NCI-H2227 (cell line): ENCODE measurements at regions not wholly inside any gene's neighbourhood (a gene's known extent, or its start where the extent isn't known, plus 50 kb on each side); places are given as distances from the start of the nearest gene placed in this dataset.
"Not testable (repeated sequence)": the region's sequence is repeated elsewhere in the genome, so short reads cannot be mapped to it uniquely, and the experiment has no call there.

Source experiments
- DNase-seq: peaks from one replicate; lab custom pipeline; 2025; ENCODE audit not compliant: unreplicated experiment; lab: John Stamatoyannopoulos, UW

DNA sequence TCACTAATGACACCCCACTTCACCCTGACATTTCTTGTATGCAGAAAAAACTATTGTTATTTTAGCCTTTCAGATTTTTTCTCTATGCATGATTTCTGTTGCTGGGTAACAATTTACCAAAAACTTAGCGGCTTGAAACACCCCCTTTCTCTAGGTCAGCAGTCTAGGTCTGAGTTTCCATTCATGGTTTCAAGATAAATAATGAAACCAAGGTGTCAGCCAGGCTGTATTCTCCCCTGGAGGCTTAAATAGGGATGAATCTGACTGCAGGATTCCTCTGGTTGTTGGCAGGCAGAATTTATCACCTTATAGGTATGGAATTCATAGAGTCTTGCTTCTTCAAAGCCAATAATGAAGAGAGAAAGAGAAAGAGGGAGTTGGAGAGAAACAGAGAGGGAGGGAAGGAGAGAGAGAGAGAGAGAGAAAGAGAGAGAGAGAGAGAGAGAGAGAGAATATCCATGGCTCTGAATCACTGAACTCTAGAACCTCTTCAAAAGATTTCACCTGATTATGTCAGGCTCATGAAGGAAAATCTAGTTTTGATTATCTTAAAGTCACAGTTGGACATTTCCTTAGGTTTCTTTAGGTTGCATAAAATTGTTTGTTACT, 1224.6 kb upstream of the LRRTM3 start:
- DNase-seq = no peak

DNA sequence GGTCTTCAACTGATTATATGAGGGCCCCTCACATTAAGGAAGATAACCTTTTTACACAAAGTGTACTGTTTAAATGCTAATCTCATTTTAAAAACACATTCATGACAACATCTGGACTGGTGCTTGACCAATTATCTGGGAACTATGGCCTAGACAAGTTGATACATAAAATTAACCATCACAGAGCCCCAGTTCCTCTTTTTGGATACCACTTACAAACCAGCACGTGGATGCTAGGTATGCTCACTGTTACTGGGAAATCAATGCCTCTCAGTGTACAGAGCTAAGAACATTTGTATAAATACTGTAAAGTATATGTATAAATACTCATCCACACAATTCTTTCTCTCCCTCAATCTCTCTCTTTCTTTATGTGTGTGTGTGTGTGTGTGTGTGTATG, 1217.8 kb upstream of the LRRTM3 start:
- no peak for DNase-seq

DNA sequence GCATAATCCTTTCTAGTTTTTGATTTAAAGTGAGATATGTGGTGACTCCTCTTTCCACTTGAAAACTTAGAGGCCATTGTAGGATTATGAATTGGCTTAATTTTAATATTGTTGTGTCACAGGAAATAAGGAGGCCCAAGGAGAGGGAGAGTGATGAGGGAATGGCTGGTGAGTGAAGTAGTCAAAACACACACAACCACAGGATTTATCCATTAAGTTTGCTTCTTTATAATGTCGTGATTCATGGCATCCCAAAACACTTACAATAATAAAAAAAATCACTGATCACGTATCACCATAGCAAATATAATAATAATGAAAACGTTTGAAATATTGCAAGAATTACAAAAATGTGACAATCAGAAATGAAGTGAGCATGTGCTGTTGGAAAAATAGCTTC, 1215.5 kb upstream of the LRRTM3 start:
- DNase-seq = no peak

DNA sequence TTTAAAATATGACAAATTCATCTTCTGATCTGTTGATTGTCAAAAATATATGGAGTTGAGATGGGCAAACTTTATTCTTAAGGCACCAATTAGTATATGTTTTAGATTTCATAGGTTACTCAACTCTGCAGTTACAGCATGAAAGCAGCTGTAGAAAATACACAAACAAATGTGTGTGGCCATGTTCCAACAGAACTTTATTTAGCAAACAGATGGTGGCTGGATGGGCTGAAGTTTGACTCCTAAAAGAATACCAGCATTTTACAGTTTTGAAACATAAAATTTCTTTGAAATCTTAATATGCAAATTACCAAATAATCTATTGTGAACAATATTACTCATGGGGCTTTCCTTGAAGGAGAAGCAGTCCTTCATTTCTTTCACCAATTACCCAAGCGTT, 1206.0 kb upstream of the LRRTM3 start:
- DNase-seq = no peak

DNA sequence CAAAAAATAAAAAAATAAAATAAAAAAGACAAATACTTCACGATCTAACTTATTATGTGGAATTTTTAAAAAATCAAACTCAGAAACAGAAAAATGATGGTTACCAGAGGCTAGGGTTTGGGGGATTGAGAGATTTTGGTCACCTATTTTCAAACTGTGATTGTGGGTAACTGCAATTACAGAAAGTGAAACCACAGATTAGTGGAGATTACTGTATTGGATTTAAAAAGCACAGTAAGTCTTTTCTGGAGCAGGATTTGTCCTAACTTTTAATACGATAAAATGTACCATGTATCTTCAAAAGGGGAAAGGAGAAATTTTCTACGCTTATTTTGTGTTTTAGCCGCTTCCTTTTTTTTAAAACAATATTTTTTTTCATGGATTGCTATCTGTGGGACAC, 1204.9 kb upstream of the LRRTM3 start:
- no peak for DNase-seq

DNA sequence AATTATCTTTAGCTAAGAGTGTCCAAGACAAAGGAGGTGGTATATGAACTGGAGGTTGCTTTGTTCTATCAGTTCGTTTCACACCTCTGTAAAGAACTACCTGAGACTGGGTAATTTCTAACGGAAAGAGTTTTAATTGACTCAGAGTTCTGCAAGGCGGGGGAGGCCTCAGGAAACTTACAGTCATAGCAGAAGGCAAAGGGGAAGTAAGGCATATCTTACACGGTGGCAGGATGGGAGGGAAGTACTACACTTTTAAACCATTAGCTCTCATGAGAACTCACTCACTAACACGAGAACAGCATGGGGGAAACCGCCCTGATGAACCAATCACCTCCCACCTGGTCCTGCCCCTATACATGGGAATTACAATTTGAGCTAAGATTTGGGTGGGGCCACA, 1202.3 kb upstream of the LRRTM3 start:
- no peak for DNase-seq

DNA sequence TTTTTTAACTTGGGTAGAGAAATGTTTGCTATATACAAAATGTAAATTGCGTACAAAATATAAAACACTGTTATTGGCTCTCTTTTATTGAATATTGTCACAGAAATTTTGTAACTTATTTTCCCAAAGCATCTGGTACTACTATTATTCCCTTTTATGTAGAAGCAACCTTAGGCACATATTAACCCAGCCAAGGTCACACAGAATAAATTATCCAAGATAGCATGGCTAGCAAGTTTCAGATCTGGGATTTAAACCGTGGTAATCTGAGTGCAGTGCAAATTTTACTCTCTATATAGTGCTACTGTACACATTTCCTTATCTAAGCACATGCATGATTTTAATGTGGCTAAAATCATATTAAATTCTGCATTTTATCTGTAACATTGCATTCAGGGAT, 1190.5 kb upstream of the LRRTM3 start:
- DNase-seq = no peak

DNA sequence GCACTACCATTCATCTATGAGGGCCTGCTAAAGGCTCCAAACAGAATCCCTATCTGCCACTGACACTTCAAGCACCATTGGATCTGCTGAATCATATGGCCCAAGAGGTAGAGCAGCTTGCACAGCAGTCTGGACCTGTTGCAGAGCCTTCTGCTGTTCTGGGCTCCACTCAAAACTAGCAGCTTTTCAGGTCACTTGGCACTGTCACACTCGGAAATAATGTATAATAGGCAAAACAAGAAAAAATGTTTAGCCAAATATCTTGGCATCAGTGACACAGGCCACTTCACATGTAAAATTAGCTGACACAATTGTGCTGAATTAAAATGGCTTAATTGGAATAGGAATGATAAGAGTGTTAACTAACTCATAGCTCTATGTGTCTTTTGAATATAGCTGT, 1182.9 kb upstream of the LRRTM3 start:
- DNase-seq = no peak

DNA sequence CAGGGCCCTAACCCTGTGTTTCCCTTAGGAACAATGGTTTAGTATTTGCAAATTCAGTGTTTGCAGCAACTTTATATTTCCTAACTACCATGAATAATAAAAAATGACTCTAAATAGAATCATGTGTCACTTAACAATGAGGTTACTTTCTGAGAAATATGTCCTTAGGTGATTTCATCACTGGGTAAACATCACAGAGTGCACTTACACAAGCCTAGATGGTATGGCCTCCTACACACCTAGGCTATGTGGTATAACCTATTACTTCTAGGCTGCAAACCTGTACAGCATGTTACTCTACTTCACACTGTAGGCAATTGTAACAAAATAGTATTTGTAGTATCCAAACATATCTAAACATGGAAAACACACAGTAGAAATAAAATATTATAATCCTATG, 1174.6 kb upstream of the LRRTM3 start:
- DNase-seq = no peak

DNA sequence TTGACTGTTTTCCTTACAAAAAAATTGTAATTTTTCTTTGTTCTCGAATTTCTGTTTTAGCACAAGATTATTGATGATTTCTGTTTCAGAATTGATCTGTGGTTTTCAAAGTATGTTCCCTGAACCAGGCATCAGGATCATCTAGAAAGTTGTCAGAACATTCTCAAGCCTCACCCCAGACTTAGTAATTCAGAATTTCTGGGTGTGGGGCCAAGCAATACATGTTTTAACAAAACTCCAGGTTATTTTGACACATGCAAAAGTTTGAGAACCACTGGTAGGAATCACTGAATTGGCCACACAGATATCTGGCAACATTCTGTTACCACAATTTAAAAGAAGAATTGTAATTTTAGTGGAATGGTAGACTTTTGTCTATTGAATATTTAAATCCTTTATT, 1173.9 kb upstream of the LRRTM3 start:
- DNase-seq = no peak

DNA sequence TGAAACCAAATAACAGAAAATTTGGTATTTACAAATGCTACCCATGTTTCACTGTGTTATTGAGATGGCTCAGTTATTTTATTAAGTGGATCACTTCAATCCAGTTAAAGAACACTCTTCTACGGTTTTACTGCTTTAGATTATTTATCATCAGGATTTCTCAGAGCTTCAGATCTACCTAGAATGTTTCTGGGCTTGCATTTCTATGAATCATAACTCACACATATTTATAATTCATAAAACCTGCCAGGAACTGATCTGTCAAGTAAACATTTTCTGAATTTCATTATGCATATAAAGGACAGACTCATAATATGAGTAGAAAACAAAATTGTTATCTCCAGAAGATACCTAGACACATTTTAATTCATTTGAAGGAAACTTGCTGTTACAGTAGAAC, 1172.3 kb upstream of the LRRTM3 start:
- no peak for DNase-seq

DNA sequence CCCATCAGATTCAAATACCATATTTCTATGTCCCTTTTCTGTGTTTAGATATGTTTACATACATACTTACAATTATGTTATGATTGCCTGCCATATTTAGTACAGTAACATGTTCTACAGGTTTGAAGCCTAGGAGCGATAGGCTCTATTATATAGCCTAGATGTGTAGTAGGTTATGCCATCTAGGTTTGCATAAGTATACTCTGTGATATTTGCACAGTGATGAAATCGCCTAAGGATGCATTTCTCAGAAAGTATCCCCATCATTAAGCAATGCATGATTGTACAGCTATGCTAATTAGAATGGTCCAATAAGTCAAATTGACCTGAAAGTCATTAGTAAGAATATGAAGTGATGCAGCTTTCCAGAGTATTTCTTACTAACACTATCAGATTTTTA, 1171.7 kb upstream of the LRRTM3 start:
- DNase-seq = no peak

DNA sequence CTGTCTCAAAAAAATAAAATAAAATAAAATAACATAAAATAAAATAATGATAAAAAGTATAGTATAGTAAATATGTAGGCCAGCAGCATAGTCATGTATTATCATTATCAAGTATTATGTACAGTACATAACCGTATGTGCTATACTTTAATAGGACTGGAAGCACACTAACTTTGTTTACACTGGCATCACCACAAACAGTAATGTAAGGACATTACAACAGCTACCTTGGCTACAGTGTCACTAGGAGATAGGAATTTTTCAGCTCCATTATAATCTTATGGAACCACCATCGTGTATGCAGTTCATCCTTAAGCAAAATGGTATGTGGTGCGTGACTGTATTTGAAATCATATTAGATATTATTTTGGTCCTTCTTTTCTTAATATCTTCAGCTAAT, 1163.5 kb upstream of the LRRTM3 start:
- no peak for DNase-seq

DNA sequence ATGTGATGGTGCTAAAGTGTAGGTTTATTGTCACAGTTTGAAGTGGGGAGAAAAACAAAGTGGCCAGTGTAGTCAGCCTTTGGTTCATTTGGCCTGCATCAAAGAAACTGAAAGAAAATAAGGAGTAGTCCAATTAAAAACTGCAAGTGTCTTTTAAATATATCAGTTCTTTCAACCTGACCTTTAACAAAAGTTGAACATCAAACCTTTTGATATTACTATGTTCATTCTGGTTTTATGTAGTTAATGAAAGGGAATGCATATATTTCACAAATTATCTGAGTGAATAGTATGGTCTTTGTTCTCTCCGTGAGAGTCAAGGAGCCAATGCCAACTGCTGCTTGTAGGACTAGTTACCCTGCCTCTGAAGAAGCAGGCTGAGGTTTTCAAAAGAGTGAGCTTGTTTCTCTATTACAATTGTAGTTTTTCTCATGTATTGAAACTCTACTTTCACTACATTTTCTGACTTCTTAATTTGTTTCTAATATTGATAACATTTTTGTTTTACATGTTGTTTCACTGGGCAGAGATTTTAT, 1160.8 kb upstream of the LRRTM3 start:
- no peak for DNase-seq

DNA sequence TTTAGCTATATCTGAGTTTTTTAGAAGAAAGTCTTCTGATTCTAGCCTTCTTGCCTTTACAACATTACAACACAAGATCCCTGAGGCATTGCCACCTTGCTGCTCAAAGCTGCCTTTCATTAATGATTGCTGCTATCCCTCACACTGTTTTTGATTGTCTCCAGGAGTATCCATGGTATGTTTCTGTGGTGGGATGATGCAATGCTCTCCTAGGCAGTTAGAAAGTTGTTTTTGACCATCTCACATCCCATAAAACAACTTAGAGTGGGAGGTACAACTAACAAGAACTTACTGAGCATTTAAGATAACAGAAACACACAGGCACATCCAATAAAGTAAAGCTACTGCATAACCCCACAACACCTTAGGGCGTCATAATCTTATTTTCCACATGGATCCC, 1156.0 kb upstream of the LRRTM3 start:
- no peak for DNase-seq

DNA sequence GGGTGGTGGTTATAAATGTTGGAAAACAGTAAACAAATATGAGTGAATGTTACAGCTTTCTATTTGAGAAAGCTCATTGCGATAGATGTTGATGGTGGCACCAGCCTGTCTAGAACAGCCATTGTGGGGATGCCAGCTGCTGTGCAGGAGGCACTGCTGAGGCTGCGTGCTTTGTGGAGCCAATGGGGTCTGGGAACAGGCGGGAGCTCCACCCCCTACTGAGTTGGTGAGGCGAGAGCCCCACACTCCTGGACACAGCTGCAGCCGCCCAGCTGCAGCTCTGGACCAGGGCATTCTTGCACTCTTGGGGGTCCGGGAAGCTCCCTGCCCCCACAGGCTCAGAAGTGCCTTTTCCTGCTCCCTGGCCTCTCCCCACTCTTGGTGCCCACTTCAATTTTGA, 1147.1 kb upstream of the LRRTM3 start:
- no peak for DNase-seq

DNA sequence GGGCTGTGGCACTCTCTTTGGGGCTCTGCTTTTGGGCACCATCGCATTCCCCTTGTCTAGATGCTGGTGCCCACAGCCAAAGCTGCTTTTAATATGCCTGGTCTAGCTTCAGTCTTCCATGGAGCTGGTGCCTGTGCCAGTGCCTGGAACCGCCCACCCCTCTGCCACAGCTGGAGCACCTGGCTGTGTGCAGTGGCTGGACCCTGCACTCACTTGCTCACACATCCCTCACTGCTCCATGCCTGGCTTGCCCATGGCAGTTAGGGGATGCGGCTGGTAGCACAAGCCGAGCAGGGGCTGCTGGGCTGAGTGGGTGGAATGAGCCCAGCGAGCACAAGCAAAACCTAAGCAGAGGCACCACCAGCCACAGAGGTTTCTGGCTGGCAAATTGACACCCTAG, 1145.9 kb upstream of the LRRTM3 start:
- DNase-seq = no peak

DNA sequence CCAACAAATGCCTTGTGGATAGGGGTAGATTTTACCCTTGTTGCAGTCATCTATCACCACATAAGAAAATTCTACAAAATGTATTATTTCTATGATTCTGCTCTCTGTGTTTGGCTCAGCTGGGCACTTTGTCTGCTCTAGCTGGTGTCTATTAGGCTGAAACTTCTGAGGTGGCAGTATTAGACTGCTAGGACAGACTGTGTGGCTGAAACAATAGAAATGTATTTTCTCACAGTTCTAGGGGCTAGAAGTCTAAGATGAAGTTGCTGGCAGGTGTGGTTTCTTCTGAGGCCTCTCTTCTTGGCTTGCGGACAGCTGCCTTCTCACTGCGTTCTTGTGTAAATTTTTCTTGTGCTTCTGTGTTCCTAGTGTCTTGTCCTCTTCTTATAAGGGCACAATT, 1139.6 kb upstream of the LRRTM3 start:
- DNase-seq = no peak

DNA sequence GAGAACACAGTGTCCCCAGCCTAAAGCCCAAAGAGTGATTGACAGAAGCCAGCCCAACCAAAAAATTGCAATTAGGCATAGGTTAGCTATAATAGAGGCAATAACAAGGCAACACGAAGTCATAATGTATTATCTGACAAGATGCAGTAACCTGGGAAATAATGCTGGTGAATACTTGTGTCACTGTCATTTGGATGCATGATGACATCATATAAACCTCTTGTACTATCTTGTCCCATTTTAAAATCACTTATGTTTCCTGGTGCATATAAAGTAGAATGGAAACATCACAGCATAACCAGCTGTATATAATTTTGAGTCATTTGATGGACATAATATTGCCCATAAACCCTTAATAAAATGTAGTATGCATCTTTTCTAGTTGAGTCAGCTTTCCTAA, 1138.3 kb upstream of the LRRTM3 start:
- DNase-seq = no peak

DNA sequence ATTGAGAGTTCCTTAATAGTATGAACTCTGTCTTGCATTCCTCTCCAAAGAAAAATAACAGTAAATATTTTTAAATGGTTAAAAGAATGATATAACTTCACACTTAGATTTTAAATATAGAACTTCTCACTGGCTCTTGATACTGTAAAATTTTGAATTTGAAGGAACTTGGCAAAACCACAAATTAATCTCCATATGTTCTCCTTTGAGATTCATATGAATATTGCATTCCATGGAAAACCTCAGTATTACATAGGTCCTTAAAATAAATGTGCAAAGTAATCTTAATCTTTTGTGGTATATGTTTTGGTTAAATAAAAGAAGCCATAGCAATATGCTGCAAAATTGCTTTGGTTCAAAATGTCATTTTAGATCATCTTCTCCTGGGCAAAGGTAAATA, 1137.6 kb upstream of the LRRTM3 start:
- no peak for DNase-seq

DNA sequence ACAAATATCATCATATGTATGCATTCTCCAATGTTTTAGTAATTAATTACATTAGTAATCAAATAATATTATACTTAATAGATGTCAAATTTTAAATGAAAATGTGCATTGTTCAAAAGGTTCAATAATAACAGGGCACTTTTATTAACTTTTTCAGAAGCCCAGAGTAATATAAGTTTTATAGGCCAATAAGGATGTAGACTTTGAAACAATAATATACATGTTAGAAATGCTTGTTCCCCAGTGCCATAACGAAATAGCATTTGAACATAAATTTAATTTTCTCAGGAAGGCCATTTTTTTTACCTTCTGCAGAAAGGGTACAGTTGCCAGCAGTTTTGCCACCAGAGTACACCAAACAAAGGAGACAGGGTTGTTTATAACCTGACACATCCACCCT, 1133.9 kb upstream of the LRRTM3 start:
- DNase-seq = no peak

DNA sequence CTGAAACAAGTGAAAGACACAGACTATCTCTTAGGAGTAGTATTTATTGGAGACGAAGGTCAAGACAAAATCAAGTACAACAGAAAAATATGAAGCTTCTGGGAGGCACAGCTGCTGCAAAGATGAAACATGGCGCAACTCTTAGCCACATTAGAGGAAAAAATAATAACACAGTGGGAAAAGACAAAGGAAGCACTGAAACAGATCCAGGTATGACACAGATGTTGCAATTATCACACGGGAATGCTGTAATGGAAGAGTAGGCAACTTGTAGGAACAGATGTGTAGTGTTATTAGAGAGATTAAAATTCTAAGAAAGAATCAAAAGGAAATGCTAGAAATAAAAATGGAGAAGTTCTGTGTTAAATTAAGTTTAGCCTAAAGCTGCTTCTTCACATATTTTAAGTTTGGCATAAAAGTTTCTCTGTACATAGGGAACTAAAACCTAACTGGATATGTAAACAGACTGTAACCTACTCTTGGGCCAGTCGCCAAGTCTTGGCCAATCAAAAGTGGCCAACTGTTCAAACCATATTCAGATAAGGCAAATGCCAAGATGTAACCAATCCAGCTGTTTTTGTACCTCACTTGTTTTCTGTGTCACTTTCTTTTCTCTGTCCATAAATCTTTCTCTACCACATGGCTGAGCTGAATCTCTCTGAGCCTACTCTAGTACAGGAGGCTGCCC, 1132.0 kb upstream of the LRRTM3 start:
- no peak for DNase-seq

DNA sequence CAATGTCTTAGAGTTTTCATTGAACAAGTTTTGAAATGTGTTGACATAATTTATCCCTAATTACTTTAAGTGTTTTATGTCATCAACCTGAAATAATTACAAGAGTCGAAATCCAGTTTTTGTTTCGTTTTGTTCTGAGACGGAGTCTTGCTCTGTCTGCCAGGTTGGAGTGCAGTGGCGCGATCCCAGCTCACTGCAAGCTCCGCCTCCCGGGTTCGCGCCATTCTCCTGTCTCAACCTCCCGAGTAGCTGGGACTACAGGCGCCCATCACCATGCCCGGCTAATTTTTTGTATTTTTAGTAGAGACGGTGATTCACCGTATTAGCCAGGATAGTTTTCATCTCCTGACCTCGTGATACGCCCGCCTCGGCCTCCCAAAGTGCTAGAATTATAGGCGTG, 1131.0 kb upstream of the LRRTM3 start:
- DNase-seq = not testable (repeated sequence)
